Gastroesophageal sphincter (tissue), 4 donors: ENCODE measurements at regions not wholly inside any gene's neighbourhood (a gene's known extent, or its start where the extent isn't known, plus 50 kb on each side); places are given as distances from the start of the nearest gene placed in this dataset.

Experiments
- ATAC-seq: fragments of 150-250 bp; one replicate; pipeline ENCODE4 v1.9.1; 2016; ENCODE audit warnings: mild to moderate bottlenecking, moderate library complexity
- H3K27ac ChIP-seq, 4 donors: fragments of 200-600 bp; sonication (generic) in 3 of 4; 1 replicate in 3 of 4; 2 replicates in 1 of 4; pipeline ENCODE4 v1.5.1; 2016 to 2019
- H3K27me3 ChIP-seq: fragments of 200-600 bp; sonication (generic); one replicate; pipeline ENCODE4 v1.5.1; 2019
- H3K36me3 ChIP-seq, 2 donors: fragments of 200-600 bp; sonication (generic); one replicate each; pipeline ENCODE4 v1.5.1; 2019; ENCODE audit warnings: control low read depth in 1 of 2
- H3K4me1 ChIP-seq, 3 donors: fragments of 200-600 bp; sonication (generic); 1 replicate in 2 of 3; 2 replicates in 1 of 3; pipeline ENCODE4 v1.5.1; 2016 to 2019; ENCODE audit warnings: control low read depth in 2 of 3
- H3K4me3 ChIP-seq, 2 donors: fragments of 200-600 bp; sonication (generic); one replicate each; pipeline ENCODE4 v1.5.1; 2019; ENCODE audit warnings: mild to moderate bottlenecking in 1 of 2, moderate library complexity in 1 of 2
- H3K9me3 ChIP-seq, 3 donors: fragments of 200-600 bp; sonication (generic); one replicate each; pipeline ENCODE4 v1.5.1; 2017 to 2019; ENCODE audit warnings: control low read depth in 2 of 3
- CTCF ChIP-seq, 4 experiments: fragments of 200-600 bp in 2 of 4; fragments of 450-650 bp in 2 of 4; sonication (generic) in 1 of 4; IDR thresholded peaks; one replicate each; pipeline ENCODE4 v1.5.1; 2017 to 2019; ENCODE audit warnings: antibody characterized with exemption in 4 of 4, mild to moderate bottlenecking in 2 of 4, moderate library complexity in 2 of 4
- EP300 ChIP-seq: sonication (generic); formaldehyde crosslinking; IDR thresholded peaks from one replicate; pipeline ENCODE4 v1.6.1; 2017; ENCODE audit warnings: antibody characterized with exemption, mild to moderate bottlenecking
- POLR2A ChIP-seq, 2 donors: fragments of 450-650 bp; IDR thresholded peaks; one replicate each; pipeline ENCODE4 v1.6.1; 2017; ENCODE audit warnings: antibody characterized with exemption in 2 of 2, mild to moderate bottlenecking in 2 of 2, moderate library complexity in 1 of 2
- POLR2AphosphoS5 ChIP-seq: sonication (generic); formaldehyde crosslinking; IDR thresholded peaks from one replicate; pipeline ENCODE4 v1.6.1; 2017; ENCODE audit warnings: antibody characterized with exemption
- WGBS, 2 donors: methylation state at CpG; one replicate each; pipeline ENCODE4 v1.1.5; 2018; ENCODE audit warnings: low coverage in 1 of 2; 5-methylcytosine and 5-hydroxymethylcytosine counted together

DNA sequence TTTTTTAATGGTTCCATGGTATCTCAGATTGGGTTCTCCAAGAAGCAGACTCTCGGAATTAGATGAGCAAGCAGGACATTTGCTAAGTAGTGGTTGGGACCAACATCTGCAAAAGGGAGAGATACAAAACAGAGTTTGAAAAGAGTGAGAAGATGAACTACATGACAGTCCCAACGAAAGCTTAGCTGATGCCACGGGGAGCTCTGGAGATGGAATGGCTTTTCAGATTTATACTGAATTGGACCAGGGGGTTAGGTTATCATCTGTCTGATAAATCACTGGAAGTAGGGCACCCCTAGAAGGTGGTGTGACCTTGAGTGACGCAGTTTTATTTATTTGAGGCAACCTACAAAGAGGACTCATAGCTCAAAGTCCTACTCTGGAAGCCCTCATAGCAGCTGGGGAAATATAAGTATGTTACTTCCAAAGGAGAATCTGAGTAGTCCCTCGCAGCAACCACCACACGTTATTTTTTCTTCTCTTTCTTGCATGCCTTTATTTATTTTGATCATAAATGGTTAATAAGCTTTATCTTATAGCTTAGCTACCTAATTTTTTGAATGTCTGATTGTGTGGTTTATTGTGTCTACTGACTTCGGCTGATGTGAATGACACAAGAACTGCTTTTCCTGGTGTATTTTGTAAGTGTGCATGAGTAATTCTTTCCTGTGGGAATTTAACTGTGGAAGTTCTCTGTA is 815.4 kb downstream of the SQOR start:
- H3K4me3 ChIP-seq: no peak overlapping the region
- no peak for ATAC-seq
- no peaks in the 10 kb centered on the region for H3K36me3 ChIP-seq
- no peak overlapping the region for H3K27ac ChIP-seq
- 60 to 82% methylated on average over 6 of the region's 7 CpGs for WGBS, 2 donors
- H3K4me1 ChIP-seq: no peaks in the 10 kb centered on the region
- H3K9me3 ChIP-seq: no peaks in the 10 kb centered on the region
- TF ChIP-seq POLR2A (IDR thresholded peaks at IDR 0.05) (no peak), POLR2AphosphoS5 (no peak), EP300 (no peak), CTCF (IDR thresholded peaks at IDR 0.05) (no peak)
- no peaks in the 10 kb centered on the region for H3K27me3 ChIP-seq

- no peaks in the 10 kb centered on the region for H3K27me3 ChIP-seq
- H3K27ac ChIP-seq: no peak overlapping the region
- H3K4me3 ChIP-seq: no peak overlapping the region
- H3K4me1 ChIP-seq: no peaks in the 10 kb centered on the region
- no peaks in the 10 kb centered on the region for H3K9me3 ChIP-seq
- no peaks in the 10 kb centered on the region for H3K36me3 ChIP-seq
- WGBS, 2 donors: 63 to 100% methylated on average over 1 of the region's 1 CpG
- ATAC-seq: no peak
- TF ChIP-seq CTCF (IDR thresholded peaks at IDR 0.05) (no peak), POLR2A (IDR thresholded peaks at IDR 0.05) (no peak), EP300 (no peak), POLR2AphosphoS5 (no peak)
These were observed 816.0 kb downstream of the SQOR start for GRCh38 chr15:46450810-46451182.

DNA sequence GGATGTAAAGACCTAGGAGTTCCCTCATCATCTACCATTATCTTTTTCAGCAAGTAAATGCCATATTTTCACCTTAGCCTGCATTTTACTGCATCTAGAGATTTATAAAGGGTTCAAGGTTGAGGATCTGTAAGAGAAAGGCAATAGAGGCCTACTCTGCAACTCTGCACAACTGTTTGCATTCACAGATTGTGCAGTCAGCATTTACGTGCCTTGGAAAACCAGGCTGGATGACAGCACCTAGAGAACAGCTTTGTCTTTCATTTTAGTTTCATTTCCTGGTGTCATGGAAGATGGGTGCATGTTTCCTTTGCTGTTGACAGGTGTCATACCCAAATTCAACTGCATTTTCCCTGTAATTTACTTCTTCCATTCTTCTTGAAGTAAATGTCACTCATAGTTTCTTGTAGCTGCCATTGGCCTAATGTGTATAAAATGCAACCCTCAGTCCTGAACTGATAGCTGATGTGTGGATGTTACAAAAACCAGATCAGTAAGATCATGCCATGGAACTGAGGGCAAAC is 817.5 kb downstream of the SQOR start:
- Histone ChIP-seq H3K4me3 (no peak overlapping the region), H3K36me3 (no peaks in the 10 kb centered on the region), H3K4me1 (no peaks in the 10 kb centered on the region), H3K9me3 (no peaks in the 10 kb centered on the region), H3K27me3 (no peaks in the 10 kb centered on the region), H3K27ac (no peak overlapping the region)
- ATAC-seq: no peak
- TF ChIP-seq POLR2AphosphoS5: no peak
- no peak for TF ChIP-seq CTCF (IDR thresholded peaks at IDR 0.05)
- TF ChIP-seq EP300: no peak
- no peak for TF ChIP-seq POLR2A (IDR thresholded peaks at IDR 0.05)
- 38% methylated on average over 1 of the region's 1 CpG; no CpG with 5 or more reads in 1 of the 2 donors for WGBS, 2 donors

DNA sequence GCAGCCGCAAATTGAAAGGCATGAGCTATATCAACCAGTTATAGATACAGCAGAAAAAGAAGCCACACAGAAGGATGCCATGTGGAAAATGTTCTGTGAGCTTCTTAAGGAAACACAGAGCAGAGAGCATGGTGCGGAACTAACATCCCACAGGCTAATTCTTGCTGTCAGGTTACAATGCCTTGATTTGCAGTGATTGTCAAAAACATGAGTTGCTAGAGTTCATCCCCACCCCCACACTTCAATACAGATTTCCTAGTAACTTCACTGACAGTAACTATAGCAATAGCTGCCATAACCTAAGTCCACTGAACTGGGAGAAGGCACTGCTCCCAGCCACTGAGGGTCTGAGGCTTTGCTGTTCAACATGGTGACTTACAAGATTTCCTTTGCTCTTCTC is 821.6 kb downstream of the SQOR start:
- no peak overlapping the region for H3K4me3 ChIP-seq
- H3K4me1 ChIP-seq: no peaks in the 10 kb centered on the region
- no peak for TF ChIP-seq POLR2AphosphoS5
- no peak for TF ChIP-seq POLR2A (IDR thresholded peaks at IDR 0.05)
- no peak for TF ChIP-seq CTCF (IDR thresholded peaks at IDR 0.05)
- H3K36me3 ChIP-seq: no peaks in the 10 kb centered on the region
- no peaks in the 10 kb centered on the region for H3K27me3 ChIP-seq
- no peaks in the 10 kb centered on the region for H3K9me3 ChIP-seq
- no peak overlapping the region for H3K27ac ChIP-seq
- 92% methylated on average over 2 of the region's 2 CpGs; no CpG with 5 or more reads in 1 of the 2 donors for WGBS, 2 donors
- no peak for ATAC-seq

GRCh38 chr15:46460431-46461094 is 825.7 kb downstream of the SQOR start:
- no peak for ATAC-seq
- TF ChIP-seq POLR2AphosphoS5: no peak
- TF ChIP-seq CTCF (IDR thresholded peaks at IDR 0.05): no peak
- TF ChIP-seq POLR2A (IDR thresholded peaks at IDR 0.05): no peak
- TF ChIP-seq EP300: no peak
- Histone ChIP-seq H3K36me3 (no peaks in the 10 kb centered on the region), H3K4me3 (no peak overlapping the region), H3K27me3 (no peaks in the 10 kb centered on the region), H3K4me1 (no peaks in the 10 kb centered on the region), H3K9me3 (no peaks in the 10 kb centered on the region), H3K27ac (no peak overlapping the region)
- WGBS, 2 donors: 71 to 89% methylated on average over 7 to 12 of the region's 12 CpGs
